ENCODE measurements at regions not wholly inside any gene's neighbourhood (a gene's known extent, or its start where the extent isn't known, plus 50 kb on each side); places are given as distances from the start of the nearest gene placed in this dataset.
A peak's percentile ranks its signal among the peaks of the same experiment; 100 is the strongest.

- DNase-seq = no peak
Observed at GRCh38 chr6:102679865-102680264, 1286.4 kb downstream of the GRIK2 start.

- no peak for DNase-seq
Observed at GRCh38 chr6:102677225-102677624, 1283.7 kb downstream of the GRIK2 start.

GRCh38 chr6:102670735-102671134 is 1277.2 kb downstream of the GRIK2 start:
- no peak for DNase-seq

- DNase-seq = no peak
Observed at GRCh38 chr6:102662851-102663250, 1269.3 kb downstream of the GRIK2 start.

- DNase-seq = no peak
Observed at GRCh38 chr6:102660303-102660702, 1266.8 kb downstream of the GRIK2 start.

GRCh38 chr6:102655823-102656222 is 1262.3 kb downstream of the GRIK2 start:
- DNase-seq = no peak

- no peak for DNase-seq
Observed at GRCh38 chr6:102641426-102641825, 1247.9 kb downstream of the GRIK2 start.

- DNase-seq = no peak
Observed at GRCh38 chr6:102631921-102632320, 1238.4 kb downstream of the GRIK2 start.

- no peak for DNase-seq
Observed at GRCh38 chr6:102623201-102623600, 1229.7 kb downstream of the GRIK2 start.

- DNase-seq = peak; percentile 5
Observed at GRCh38 chr6:102619585-102619984, 1226.1 kb downstream of the GRIK2 start.

- no peak for DNase-seq
Observed at GRCh38 chr6:102582569-102582968, 1189.1 kb downstream of the GRIK2 start.

- no peak for DNase-seq
Observed at GRCh38 chr6:102581378-102582124, 1188.0 kb downstream of the GRIK2 start.

- DNase-seq = no peak
Observed at GRCh38 chr6:102571236-102571908, 1177.9 kb downstream of the GRIK2 start.

- no peak for DNase-seq
Observed at GRCh38 chr6:102562713-102563112, 1169.2 kb downstream of the GRIK2 start.

GRCh38 chr6:102553214-102553613 is 1159.7 kb downstream of the GRIK2 start:
- DNase-seq = no peak

GRCh38 chr6:102549221-102549874 is 1155.8 kb downstream of the GRIK2 start:
- DNase-seq = no peak

GRCh38 chr6:102525336-102525735 is 1131.8 kb downstream of the GRIK2 start:
- DNase-seq = no peak

GRCh38 chr6:102520966-102521365 is 1127.5 kb downstream of the GRIK2 start:
- no peak for DNase-seq

GRCh38 chr6:102517506-102517905 is 1124.0 kb downstream of the GRIK2 start:
- no peak for DNase-seq

- no peak for DNase-seq
Observed at GRCh38 chr6:102501615-102502014, 1108.1 kb downstream of the GRIK2 start.

GRCh38 chr6:102494808-102495207 is 1101.3 kb downstream of the GRIK2 start:
- DNase-seq = no peak

- no peak for DNase-seq
Observed at GRCh38 chr6:102493485-102493884, 1100.0 kb downstream of the GRIK2 start.

GRCh38 chr6:102488729-102489128 is 1095.2 kb downstream of the GRIK2 start:
- no peak for DNase-seq

- no peak for DNase-seq
Observed at GRCh38 chr6:102485480-102485879, 1092.0 kb downstream of the GRIK2 start.

Measured in activated CD4-positive, alpha-beta T cell treated with anti-CD3 and anti-CD28 coated beads, Interleukin-10, Interleukin-2, amounts not matched to agents 100 ng/mL and 50 ng/mL, durations not matched to agents 16 hours and 8 hours (primary cell).